ENCODE measurements at regions not wholly inside any gene's neighbourhood (a gene's known extent, or its start where the extent isn't known, plus 50 kb on each side); places are given as distances from the start of the nearest gene placed in this dataset.

DNA sequence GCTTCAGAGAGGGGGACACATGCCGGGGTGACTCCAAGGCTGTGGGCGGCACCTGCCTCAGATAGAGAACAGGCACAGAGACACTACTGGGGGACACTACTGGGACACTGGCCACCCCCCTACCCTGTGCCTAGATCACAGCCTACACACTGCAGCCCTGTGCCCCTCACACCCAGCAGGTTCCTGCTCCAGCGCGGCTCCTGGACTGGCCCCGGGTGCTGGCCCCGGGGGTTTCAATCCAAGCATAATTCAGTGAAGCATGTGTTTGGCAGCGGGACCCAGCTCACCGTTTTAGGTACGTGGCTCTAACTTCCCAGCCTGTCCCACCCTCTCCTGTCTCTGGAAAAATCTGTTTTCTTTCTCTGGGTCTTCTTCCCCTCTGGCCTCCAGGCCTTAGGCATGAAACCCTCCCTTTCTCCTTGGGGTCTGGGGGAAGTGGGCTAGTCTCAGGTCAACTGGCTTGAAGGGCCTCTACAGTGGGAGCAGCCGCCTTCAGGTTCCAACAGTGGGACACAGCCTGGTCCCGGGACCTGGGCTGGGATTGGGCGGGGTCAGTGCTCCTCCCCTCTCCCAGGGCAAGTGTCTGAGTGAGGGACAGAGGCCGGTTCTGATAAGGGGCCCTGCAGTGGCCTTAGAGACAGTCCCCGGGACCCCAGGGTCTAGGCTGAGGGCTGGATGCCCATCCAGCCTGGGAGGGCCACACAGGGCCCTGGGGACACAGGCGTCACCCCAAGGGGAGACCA, 98.8 kb downstream of the CRYBB2 start:
- TF ChIP-seq, protein P1, sequence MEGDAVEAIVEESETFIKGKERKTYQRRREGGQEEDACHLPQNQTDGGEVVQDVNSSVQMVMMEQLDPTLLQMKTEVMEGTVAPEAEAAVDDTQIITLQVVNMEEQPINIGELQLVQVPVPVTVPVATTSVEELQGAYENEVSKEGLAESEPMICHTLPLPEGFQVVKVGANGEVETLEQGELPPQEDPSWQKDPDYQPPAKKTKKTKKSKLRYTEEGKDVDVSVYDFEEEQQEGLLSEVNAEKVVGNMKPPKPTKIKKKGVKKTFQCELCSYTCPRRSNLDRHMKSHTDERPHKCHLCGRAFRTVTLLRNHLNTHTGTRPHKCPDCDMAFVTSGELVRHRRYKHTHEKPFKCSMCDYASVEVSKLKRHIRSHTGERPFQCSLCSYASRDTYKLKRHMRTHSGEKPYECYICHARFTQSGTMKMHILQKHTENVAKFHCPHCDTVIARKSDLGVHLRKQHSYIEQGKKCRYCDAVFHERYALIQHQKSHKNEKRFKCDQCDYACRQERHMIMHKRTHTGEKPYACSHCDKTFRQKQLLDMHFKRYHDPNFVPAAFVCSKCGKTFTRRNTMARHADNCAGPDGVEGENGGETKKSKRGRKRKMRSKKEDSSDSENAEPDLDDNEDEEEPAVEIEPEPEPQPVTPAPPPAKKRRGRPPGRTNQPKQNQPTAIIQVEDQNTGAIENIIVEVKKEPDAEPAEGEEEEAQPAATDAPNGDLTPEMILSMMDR (conservative IDR thresholded peaks at IDR 0.05; ENCODE audit: low read depth, low read length) = no peak
- TF ChIP-seq EZH2 (IDR thresholded peaks at IDR 0.05; ENCODE audit: low read length, unreplicated experiment) (no peak), EZH2phosphoT487 (IDR thresholded peaks at IDR 0.05; ENCODE audit: borderline replicate concordance, low read length) (no peak)

Data from PC-3 (cell line).